Neural progenitor cell (in vitro differentiated cells): ENCODE measurements at regions not wholly inside any gene's neighbourhood (a gene's known extent, or its start where the extent isn't known, plus 50 kb on each side); places are given as distances from the start of the nearest gene placed in this dataset.

Experiments used
- EZH2 ChIP-seq: fragments of 200-600 bp; sonication (generic); IDR thresholded peaks from 2 replicates; pipeline ENCODE4 v1.6.1; 2017; ENCODE audit warnings: antibody characterized with exemption, mild to moderate bottlenecking, moderate library complexity
- TF ChIP-seq, protein P1 (sequence below): fragments of 200-600 bp; sonication (generic); IDR thresholded peaks from 2 replicates; pipeline ENCODE4 v1.5.1; 2017; ENCODE audit warnings: antibody characterized with exemption, mild to moderate bottlenecking

DNA sequence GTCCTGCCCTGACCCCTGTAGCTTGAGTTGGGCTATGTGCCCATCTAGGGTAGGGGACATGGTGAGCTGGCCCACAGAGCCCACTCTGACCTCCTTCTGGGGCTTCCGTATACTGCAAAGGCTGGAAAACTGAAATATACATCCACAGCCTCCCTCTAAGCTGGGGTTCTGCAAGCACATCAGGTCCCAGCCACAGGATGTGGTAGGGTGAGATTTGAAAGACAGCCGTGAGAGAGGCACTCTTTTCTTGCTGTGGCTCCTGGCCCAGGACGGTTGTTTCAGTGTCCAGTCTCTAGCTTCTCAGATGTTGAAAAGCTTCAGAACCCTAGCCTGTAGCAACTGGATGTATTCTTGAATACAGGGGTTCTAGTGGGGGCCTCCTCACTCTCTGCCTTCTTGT is 60.1 kb upstream of the ADRB1 start:
- TF ChIP-seq, protein P1, sequence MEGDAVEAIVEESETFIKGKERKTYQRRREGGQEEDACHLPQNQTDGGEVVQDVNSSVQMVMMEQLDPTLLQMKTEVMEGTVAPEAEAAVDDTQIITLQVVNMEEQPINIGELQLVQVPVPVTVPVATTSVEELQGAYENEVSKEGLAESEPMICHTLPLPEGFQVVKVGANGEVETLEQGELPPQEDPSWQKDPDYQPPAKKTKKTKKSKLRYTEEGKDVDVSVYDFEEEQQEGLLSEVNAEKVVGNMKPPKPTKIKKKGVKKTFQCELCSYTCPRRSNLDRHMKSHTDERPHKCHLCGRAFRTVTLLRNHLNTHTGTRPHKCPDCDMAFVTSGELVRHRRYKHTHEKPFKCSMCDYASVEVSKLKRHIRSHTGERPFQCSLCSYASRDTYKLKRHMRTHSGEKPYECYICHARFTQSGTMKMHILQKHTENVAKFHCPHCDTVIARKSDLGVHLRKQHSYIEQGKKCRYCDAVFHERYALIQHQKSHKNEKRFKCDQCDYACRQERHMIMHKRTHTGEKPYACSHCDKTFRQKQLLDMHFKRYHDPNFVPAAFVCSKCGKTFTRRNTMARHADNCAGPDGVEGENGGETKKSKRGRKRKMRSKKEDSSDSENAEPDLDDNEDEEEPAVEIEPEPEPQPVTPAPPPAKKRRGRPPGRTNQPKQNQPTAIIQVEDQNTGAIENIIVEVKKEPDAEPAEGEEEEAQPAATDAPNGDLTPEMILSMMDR = no peak
- TF ChIP-seq EZH2 = no peak
